ENCODE measurements at regions not wholly inside any gene's neighbourhood (a gene's known extent, or its start where the extent isn't known, plus 50 kb on each side); places are given as distances from the start of the nearest gene placed in this dataset.

DNA sequence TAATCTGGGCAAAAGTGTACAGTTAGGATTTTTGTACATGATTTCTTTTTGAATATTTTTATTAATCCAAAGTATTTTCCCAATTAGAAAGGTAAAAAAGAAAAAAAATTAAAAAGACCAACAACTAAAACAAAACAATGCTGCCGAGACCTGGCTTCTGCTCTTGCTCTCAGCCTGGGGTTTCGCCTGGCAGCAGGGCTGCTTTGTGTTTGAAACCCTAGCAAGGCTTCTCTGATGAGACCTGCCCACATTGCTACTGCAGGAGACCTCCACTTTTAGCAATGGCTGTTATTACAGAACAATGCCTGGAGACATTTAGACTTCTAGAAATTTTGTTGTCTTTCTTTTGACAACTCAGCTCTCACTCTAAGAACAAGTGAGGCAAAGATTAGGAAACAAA, 1153.0 kb upstream of the TMEM132C start:
- Histone ChIP-seq H3K4me2 (ENCODE audit: low read length) (no peak overlapping the region), H3K9ac (ENCODE audit: low read length) (no peak overlapping the region), H2AFZ (ENCODE audit: low read length) (no peak overlapping the region), H3K9me2 (ENCODE audit: low read depth, low read length) (no peaks in the 10 kb centered on the region), H3F3A (ENCODE audit: insufficient read depth, low read length) (no peaks in the 10 kb centered on the region), H3K4me3 (ENCODE audit: low read depth, low read length, poor library complexity, severe bottlenecking) (no peak overlapping the region), H3K79me2 (ENCODE audit: insufficient read depth, low read length) (no peaks in the 10 kb centered on the region), H3K4me1 (ENCODE audit: insufficient read depth, low read length, severe bottlenecking) (no peaks in the 10 kb centered on the region), H3K27me3 (ENCODE audit: insufficient read depth, low read length) (no peaks in the 10 kb centered on the region), H3K36me3 (ENCODE audit: insufficient read depth, low read length) (no peaks in the 10 kb centered on the region), H3K9me3 (ENCODE audit: low read length) (no peaks in the 10 kb centered on the region), H3K27ac (ENCODE audit: low read depth, low read length, poor library complexity, severe bottlenecking) (no peak overlapping the region), H4K20me1 (ENCODE audit: insufficient read depth, low read length) (no peaks in the 10 kb centered on the region)
- TF ChIP-seq, protein P1, sequence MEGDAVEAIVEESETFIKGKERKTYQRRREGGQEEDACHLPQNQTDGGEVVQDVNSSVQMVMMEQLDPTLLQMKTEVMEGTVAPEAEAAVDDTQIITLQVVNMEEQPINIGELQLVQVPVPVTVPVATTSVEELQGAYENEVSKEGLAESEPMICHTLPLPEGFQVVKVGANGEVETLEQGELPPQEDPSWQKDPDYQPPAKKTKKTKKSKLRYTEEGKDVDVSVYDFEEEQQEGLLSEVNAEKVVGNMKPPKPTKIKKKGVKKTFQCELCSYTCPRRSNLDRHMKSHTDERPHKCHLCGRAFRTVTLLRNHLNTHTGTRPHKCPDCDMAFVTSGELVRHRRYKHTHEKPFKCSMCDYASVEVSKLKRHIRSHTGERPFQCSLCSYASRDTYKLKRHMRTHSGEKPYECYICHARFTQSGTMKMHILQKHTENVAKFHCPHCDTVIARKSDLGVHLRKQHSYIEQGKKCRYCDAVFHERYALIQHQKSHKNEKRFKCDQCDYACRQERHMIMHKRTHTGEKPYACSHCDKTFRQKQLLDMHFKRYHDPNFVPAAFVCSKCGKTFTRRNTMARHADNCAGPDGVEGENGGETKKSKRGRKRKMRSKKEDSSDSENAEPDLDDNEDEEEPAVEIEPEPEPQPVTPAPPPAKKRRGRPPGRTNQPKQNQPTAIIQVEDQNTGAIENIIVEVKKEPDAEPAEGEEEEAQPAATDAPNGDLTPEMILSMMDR (IDR thresholded peaks at IDR 0.05; ENCODE audit: low read length) = no peak
- TF ChIP-seq EZH2 (IDR thresholded peaks at IDR 0.05; ENCODE audit: borderline replicate concordance, low read length) = no peak

DNA sequence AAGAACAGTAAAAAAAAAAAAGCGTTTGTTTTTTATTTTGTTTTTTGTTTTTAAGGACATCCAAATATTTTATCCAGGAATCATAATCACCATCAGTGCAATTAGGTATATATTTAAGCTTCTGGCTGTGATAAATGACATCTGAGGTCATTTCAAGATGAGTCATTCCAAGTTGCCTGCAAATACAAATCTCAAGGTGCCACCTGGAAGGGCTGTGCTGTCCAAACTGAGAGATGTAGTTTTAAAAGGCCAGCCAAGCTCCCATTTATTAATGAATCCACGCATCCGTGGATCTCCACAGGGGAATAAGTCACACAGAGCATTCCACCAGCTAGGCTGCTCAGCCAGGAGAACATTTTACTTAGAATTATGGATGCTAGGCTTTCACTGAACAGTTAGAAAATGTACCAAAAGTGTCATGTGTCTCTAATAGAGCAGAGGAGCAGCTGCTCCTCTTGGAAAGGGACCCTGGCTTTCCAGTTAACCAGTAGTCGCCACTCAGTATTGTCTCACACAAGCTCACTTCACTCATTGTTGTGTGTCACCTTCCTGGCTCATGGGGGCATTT, 1151.4 kb upstream of the TMEM132C start:
- Histone ChIP-seq H3K4me2 (ENCODE audit: low read length) (no peak overlapping the region), H3K4me3 (ENCODE audit: low read depth, low read length, poor library complexity, severe bottlenecking) (no peak overlapping the region)
- TF ChIP-seq EZH2 (IDR thresholded peaks at IDR 0.05; ENCODE audit: borderline replicate concordance, low read length) = no peak

DNA sequence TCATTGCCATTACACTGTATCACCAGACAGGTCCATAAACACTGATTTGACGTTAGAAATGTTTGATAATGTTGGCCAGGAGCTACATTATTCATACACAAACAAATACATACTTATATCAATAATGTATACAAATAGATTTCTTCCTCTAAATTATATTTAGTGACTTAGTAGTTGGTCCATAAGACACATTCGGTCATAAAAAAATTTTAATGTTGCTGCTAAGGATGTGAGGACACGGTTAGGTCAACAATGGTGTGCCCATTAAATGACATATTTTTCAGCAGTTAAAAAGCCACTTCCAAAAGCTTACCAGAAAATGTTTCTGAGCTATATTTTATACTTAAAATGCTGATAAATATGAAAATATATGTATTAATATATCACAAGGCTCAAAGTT, 1148.7 kb upstream of the TMEM132C start:
- no peaks in the 10 kb centered on the region for H3K4me1 ChIP-seq (ENCODE audit: insufficient read depth, low read length, severe bottlenecking)
- H3K4me3 ChIP-seq (ENCODE audit: low read depth, low read length, poor library complexity, severe bottlenecking) = no peak overlapping the region
- no peak overlapping the region for H3K4me2 ChIP-seq (ENCODE audit: low read length)
- no peaks in the 10 kb centered on the region for H4K20me1 ChIP-seq (ENCODE audit: insufficient read depth, low read length)
- no peaks in the 10 kb centered on the region for H3K27me3 ChIP-seq (ENCODE audit: insufficient read depth, low read length)
- no peak for TF ChIP-seq EZH2 (IDR thresholded peaks at IDR 0.05; ENCODE audit: borderline replicate concordance, low read length)
- TF ChIP-seq, protein P1 (IDR thresholded peaks at IDR 0.05; ENCODE audit: low read length) = no peak
- no peaks in the 10 kb centered on the region for H3K9me3 ChIP-seq (ENCODE audit: low read length)
- no peak overlapping the region for H3K9ac ChIP-seq (ENCODE audit: low read length)
- H3K9me2 ChIP-seq (ENCODE audit: low read depth, low read length) = no peaks in the 10 kb centered on the region
- H3K79me2 ChIP-seq (ENCODE audit: insufficient read depth, low read length) = no peaks in the 10 kb centered on the region
- no peak overlapping the region for H3K27ac ChIP-seq (ENCODE audit: low read depth, low read length, poor library complexity, severe bottlenecking)
- H3F3A ChIP-seq (ENCODE audit: insufficient read depth, low read length) = no peaks in the 10 kb centered on the region
- H2AFZ ChIP-seq (ENCODE audit: low read length) = no peak overlapping the region
- H3K36me3 ChIP-seq (ENCODE audit: insufficient read depth, low read length) = no peaks in the 10 kb centered on the region

More for the DNA sequence above, 1151.4 kb upstream of the TMEM132C start:
- Histone ChIP-seq H3K4me1 (ENCODE audit: insufficient read depth, low read length, severe bottlenecking) (no peaks in the 10 kb centered on the region), H3K36me3 (ENCODE audit: insufficient read depth, low read length) (no peaks in the 10 kb centered on the region), H2AFZ (ENCODE audit: low read length) (no peak overlapping the region), H3K27ac (ENCODE audit: low read depth, low read length, poor library complexity, severe bottlenecking) (no peak overlapping the region), H3K79me2 (ENCODE audit: insufficient read depth, low read length) (no peaks in the 10 kb centered on the region), H3K9me3 (ENCODE audit: low read length) (no peaks in the 10 kb centered on the region), H3F3A (ENCODE audit: insufficient read depth, low read length) (no peaks in the 10 kb centered on the region), H3K9ac (ENCODE audit: low read length) (no peak overlapping the region), H3K27me3 (ENCODE audit: insufficient read depth, low read length) (no peaks in the 10 kb centered on the region), H3K9me2 (ENCODE audit: low read depth, low read length) (no peaks in the 10 kb centered on the region), H4K20me1 (ENCODE audit: insufficient read depth, low read length) (no peaks in the 10 kb centered on the region)

DNA sequence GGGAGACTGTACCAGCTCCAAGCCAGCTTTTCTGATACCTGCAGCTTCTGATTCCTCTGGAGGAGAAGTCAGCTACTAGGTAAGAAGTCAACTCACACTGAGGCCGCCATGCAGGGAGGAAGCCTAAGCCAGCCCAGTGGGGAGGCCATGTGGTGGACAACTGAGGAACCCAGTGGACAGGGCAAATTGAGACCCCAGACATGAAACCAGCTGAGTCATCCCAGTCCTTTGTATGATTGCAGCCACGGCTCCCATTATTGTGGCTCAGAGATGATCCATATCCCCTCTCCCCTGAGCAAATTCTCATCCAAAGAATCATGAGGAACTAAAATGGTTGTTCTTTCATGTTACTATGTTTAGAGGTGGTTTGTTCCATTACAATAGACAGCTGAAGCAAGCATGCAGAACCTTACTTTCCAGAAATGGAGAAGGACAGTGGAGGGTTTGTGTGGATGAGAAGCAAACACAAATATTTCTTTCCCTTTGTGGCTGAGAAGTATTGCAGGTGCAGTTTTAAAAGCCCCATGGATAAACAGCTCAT, 1147.3 kb upstream of the TMEM132C start:
- no peaks in the 10 kb centered on the region for H4K20me1 ChIP-seq (ENCODE audit: insufficient read depth, low read length)
- H3K79me2 ChIP-seq (ENCODE audit: insufficient read depth, low read length) = no peaks in the 10 kb centered on the region
- H2AFZ ChIP-seq (ENCODE audit: low read length) = no peak overlapping the region
- no peak overlapping the region for H3K4me2 ChIP-seq (ENCODE audit: low read length)
- H3K4me3 ChIP-seq (ENCODE audit: low read depth, low read length, poor library complexity, severe bottlenecking) = no peak overlapping the region
- TF ChIP-seq, protein P1 (IDR thresholded peaks at IDR 0.05; ENCODE audit: low read length) = no peak
- no peak for TF ChIP-seq EZH2 (IDR thresholded peaks at IDR 0.05; ENCODE audit: borderline replicate concordance, low read length)
- no peak overlapping the region for H3K9ac ChIP-seq (ENCODE audit: low read length)
- H3K9me2 ChIP-seq (ENCODE audit: low read depth, low read length) = no peaks in the 10 kb centered on the region
- H3K36me3 ChIP-seq (ENCODE audit: insufficient read depth, low read length) = no peaks in the 10 kb centered on the region
- no peak overlapping the region for H3K27ac ChIP-seq (ENCODE audit: low read depth, low read length, poor library complexity, severe bottlenecking)
- H3F3A ChIP-seq (ENCODE audit: insufficient read depth, low read length) = no peaks in the 10 kb centered on the region
- H3K4me1 ChIP-seq (ENCODE audit: insufficient read depth, low read length, severe bottlenecking) = no peaks in the 10 kb centered on the region
- H3K27me3 ChIP-seq (ENCODE audit: insufficient read depth, low read length) = no peaks in the 10 kb centered on the region
- H3K9me3 ChIP-seq (ENCODE audit: low read length) = no peaks in the 10 kb centered on the region
